ENCODE measurements at regions not wholly inside any gene's neighbourhood (a gene's known extent, or its start where the extent isn't known, plus 50 kb on each side); places are given as distances from the start of the nearest gene placed in this dataset.

- TF ChIP-seq CTCF (IDR thresholded peaks at IDR 0.05; ENCODE audit: control extremely low read depth, extremely low read depth, low read depth, missing control alignments), result no peak
- CTCF ChIA-PET, result no interaction called here
- DNase-seq (ENCODE audit: extremely low spot score), result no peak
- POLR2A ChIA-PET, result no interaction called here
Observed at GRCh38 chr4:110898290-110898689, 275.4 kb upstream of the PITX2 start.

- CTCF ChIA-PET, result interaction anchor here (0.9 kb wide), 1 partner anchor 78 kb away, joined by 3 read pairs; no protein-coding TSS in a partner anchor
- DNase-seq (ENCODE audit: extremely low spot score), result no peak
- no peak for TF ChIP-seq CTCF (IDR thresholded peaks at IDR 0.05; ENCODE audit: control extremely low read depth, extremely low read depth, low read depth, missing control alignments)
- POLR2A ChIA-PET, result no interaction called here
Observed at GRCh38 chr4:110900213-110900769, 277.4 kb upstream of the PITX2 start.

GRCh38 chr4:110902500-110902899 lies 279.6 kb upstream of the PITX2 start:
- TF ChIP-seq CTCF (IDR thresholded peaks at IDR 0.05; ENCODE audit: control extremely low read depth, extremely low read depth, low read depth, missing control alignments), result no peak
- CTCF ChIA-PET, result no interaction called here
- POLR2A ChIA-PET, result no interaction called here
- no peak for DNase-seq (ENCODE audit: extremely low spot score)

- no peak for TF ChIP-seq CTCF (IDR thresholded peaks at IDR 0.05; ENCODE audit: control extremely low read depth, extremely low read depth, low read depth, missing control alignments)
- CTCF ChIA-PET, result no interaction called here
- DNase-seq (ENCODE audit: extremely low spot score), result no peak
- POLR2A ChIA-PET, result no interaction called here
Observed at GRCh38 chr4:110904435-110905065, 281.7 kb upstream of the PITX2 start.

- CTCF ChIA-PET, result interaction anchor here (1.0 kb wide), 1 partner anchor 9 kb away, joined by 3 read pairs; no protein-coding TSS in a partner anchor
- TF ChIP-seq CTCF (IDR thresholded peaks at IDR 0.05; ENCODE audit: control extremely low read depth, extremely low read depth, low read depth, missing control alignments), result no peak
- POLR2A ChIA-PET, result no interaction called here
- no peak for DNase-seq (ENCODE audit: extremely low spot score)
Observed at GRCh38 chr4:110905367-110905766, 282.5 kb upstream of the PITX2 start.

GRCh38 chr4:110907801-110908313 lies 285.0 kb upstream of the PITX2 start:
- ChIA-PET CTCF (interaction anchor here (0.9 kb wide), 1 partner anchor 28 kb away, joined by 3 read pairs; no protein-coding TSS in a partner anchor), POLR2A (no interaction called here)
- no peak for TF ChIP-seq CTCF (IDR thresholded peaks at IDR 0.05; ENCODE audit: control extremely low read depth, extremely low read depth, low read depth, missing control alignments)
- DNase-seq (ENCODE audit: extremely low spot score), result no peak
